Muscle layer of duodenum (tissue), 2 donors: ENCODE measurements at regions not wholly inside any gene's neighbourhood (a gene's known extent, or its start where the extent isn't known, plus 50 kb on each side); places are given as distances from the start of the nearest gene placed in this dataset.
A peak's percentile ranks its signal among the peaks of the same experiment; 100 is the strongest.
"Not testable (repeated sequence)": the region's sequence is repeated elsewhere in the genome, so short reads cannot be mapped to it uniquely, and the experiment has no call there.

Experiments
- H3K27ac ChIP-seq: one replicate; pipeline ENCODE4 v1.7.0; 2013; ENCODE audit warnings: mild to moderate bottlenecking, low read length
- H3K27me3 ChIP-seq: one replicate; pipeline ENCODE4 v1.7.0; 2013; ENCODE audit warnings: low read depth, mild to moderate bottlenecking, control low read depth, low read length
- H3K36me3 ChIP-seq, 2 donors: one replicate each; pipeline ENCODE4 v1.7.0; 2013; ENCODE audit warnings: low read length in 2 of 2, control low read depth in 1 of 2, mild to moderate bottlenecking in 1 of 2; ENCODE audit not compliant: insufficient read depth in 2 of 2, control insufficient read depth in 1 of 2
- H3K4me1 ChIP-seq, 2 donors: one replicate each; pipeline ENCODE4 v1.7.0; 2013; ENCODE audit warnings: low read length in 2 of 2, mild to moderate bottlenecking in 2 of 2, control low read depth in 1 of 2, moderate library complexity in 1 of 2; ENCODE audit not compliant: insufficient read depth in 2 of 2, control insufficient read depth in 1 of 2
- H3K4me3 ChIP-seq, 2 donors: one replicate each; pipeline ENCODE4 v1.7.0; 2013; ENCODE audit warnings: low read length in 2 of 2, low read depth in 1 of 2, mild to moderate bottlenecking in 1 of 2
- H3K9me3 ChIP-seq, 2 donors: one replicate each; pipeline ENCODE4 v1.7.0; 2013; ENCODE audit warnings: low read length in 2 of 2, control low read depth in 1 of 2, mild to moderate bottlenecking in 1 of 2; ENCODE audit not compliant: control insufficient read depth in 1 of 2
- donor health status: healthy.

GRCh38 chr14:22122227-22122818 lies 448.7 kb upstream of the OR4E1 start:
- Histone ChIP-seq H3K4me3 (no peak overlapping the region), H3K27me3 (no peaks in the 10 kb centered on the region), H3K36me3 (no peaks in the 10 kb centered on the region), H3K27ac (no peak overlapping the region), H3K9me3 (no peaks in the 10 kb centered on the region), H3K4me1 (no peaks in the 10 kb centered on the region)

GRCh38 chr14:22118899-22119477 lies 445.4 kb upstream of the OR4E1 start:
- Histone ChIP-seq H3K9me3 (no peaks in the 10 kb centered on the region), H3K27me3 (no peaks in the 10 kb centered on the region), H3K4me1 (no peaks in the 10 kb centered on the region), H3K36me3 (no peaks in the 10 kb centered on the region), H3K4me3 (no peak overlapping the region), H3K27ac (no peak overlapping the region)

- no peaks in the 10 kb centered on the region for H3K27me3 ChIP-seq
- no peaks in the 10 kb centered on the region for H3K36me3 ChIP-seq
- no peak overlapping the region for H3K27ac ChIP-seq
- no peaks in the 10 kb centered on the region for H3K9me3 ChIP-seq
- H3K4me3 ChIP-seq = no peak overlapping the region
- no peaks in the 10 kb centered on the region for H3K4me1 ChIP-seq
Measured at GRCh38 chr14:22113401-22113800, 439.8 kb upstream of the OR4E1 start.

- no peaks in the 10 kb centered on the region for H3K36me3 ChIP-seq
- H3K9me3 ChIP-seq = no peaks in the 10 kb centered on the region
- H3K27me3 ChIP-seq = no peaks in the 10 kb centered on the region
- no peak overlapping the region for H3K27ac ChIP-seq
- no peaks in the 10 kb centered on the region for H3K4me1 ChIP-seq
- H3K4me3 ChIP-seq = no peak overlapping the region
Measured at GRCh38 chr14:22112004-22112403, 438.4 kb upstream of the OR4E1 start.

GRCh38 chr14:22107753-22108152 lies 434.1 kb upstream of the OR4E1 start:
- Histone ChIP-seq H3K9me3 (no peaks in the 10 kb centered on the region), H3K36me3 (no peaks in the 10 kb centered on the region), H3K4me3 (no peak overlapping the region), H3K27ac (no peak overlapping the region), H3K27me3 (no peaks in the 10 kb centered on the region), H3K4me1 (no peaks in the 10 kb centered on the region)

GRCh38 chr14:22106700-22107697 lies 433.4 kb upstream of the OR4E1 start:
- Histone ChIP-seq H3K36me3 (no peaks in the 10 kb centered on the region), H3K9me3 (no peaks in the 10 kb centered on the region), H3K27ac (no peak overlapping the region), H3K4me1 (no peaks in the 10 kb centered on the region), H3K4me3 (no peak overlapping the region), H3K27me3 (no peaks in the 10 kb centered on the region)

- H3K27ac ChIP-seq = no peak overlapping the region
- no peaks in the 10 kb centered on the region for H3K36me3 ChIP-seq
- H3K4me1 ChIP-seq = no peaks in the 10 kb centered on the region
- H3K27me3 ChIP-seq = no peaks in the 10 kb centered on the region
- H3K9me3 ChIP-seq = no peaks in the 10 kb centered on the region
- no peak overlapping the region for H3K4me3 ChIP-seq
Measured at GRCh38 chr14:22105624-22106006, 432.0 kb upstream of the OR4E1 start.

GRCh38 chr14:22105006-22105623 lies 431.5 kb upstream of the OR4E1 start:
- Histone ChIP-seq H3K9me3 (no peaks in the 10 kb centered on the region), H3K4me1 (no peaks in the 10 kb centered on the region), H3K27ac (no peak overlapping the region), H3K36me3 (no peaks in the 10 kb centered on the region), H3K4me3 (no peak overlapping the region), H3K27me3 (no peaks in the 10 kb centered on the region)

- H3K4me1 ChIP-seq, H3K27me3 ChIP-seq, H3K9me3 ChIP-seq, H3K4me3 ChIP-seq, H3K27ac ChIP-seq, H3K36me3 ChIP-seq: not testable (repeated sequence)
Measured at GRCh38 chr14:22100764-22101120, 427.1 kb upstream of the OR4E1 start.

- Histone ChIP-seq H3K9me3 (no peaks in the 10 kb centered on the region), H3K27me3 (no peaks in the 10 kb centered on the region), H3K4me3 (no peak overlapping the region)
Measured at GRCh38 chr14:22099942-22100763, 426.5 kb upstream of the OR4E1 start.

GRCh38 chr14:22098435-22098834 lies 424.8 kb upstream of the OR4E1 start:
- Histone ChIP-seq H3K4me1 (no peaks in the 10 kb centered on the region), H3K27ac (peak overlapping the region; percentile 22), H3K9me3 (no peaks in the 10 kb centered on the region), H3K27me3 (no peaks in the 10 kb centered on the region), H3K4me3 (no peak overlapping the region), H3K36me3 (no peaks in the 10 kb centered on the region)

More at GRCh38 chr14:22099942-22100763, 426.5 kb upstream of the OR4E1 start:
- H3K36me3 ChIP-seq = no peaks in the 10 kb centered on the region
- no peaks in the 10 kb centered on the region for H3K4me1 ChIP-seq
- no peak overlapping the region for H3K27ac ChIP-seq
